ENCODE measurements at regions not wholly inside any gene's neighbourhood (a gene's known extent, or its start where the extent isn't known, plus 50 kb on each side); places are given as distances from the start of the nearest gene placed in this dataset.
"Not testable (repeated sequence)": the region's sequence is repeated elsewhere in the genome, so short reads cannot be mapped to it uniquely, and the experiment has no call there.

GRCh38 chr2:8592736-8593135 lies 89.1 kb upstream of the ID2 start:
- Histone ChIP-seq H3K4me3 (ENCODE audit: insufficient read depth, low read depth, low read length) (no peak overlapping the region), H3K27me3 (ENCODE audit: control insufficient read depth, insufficient read depth, low read length) (no peaks in the 10 kb centered on the region), H3K36me3 (replicated peaks; ENCODE audit: control insufficient read depth, insufficient read depth, low read length) (no peaks in the 10 kb centered on the region)
- DNase-seq: no peak

GRCh38 chr2:8593243-8593642 lies 88.6 kb upstream of the ID2 start:
- H3K27me3 ChIP-seq (ENCODE audit: control insufficient read depth, insufficient read depth, low read length): no peaks in the 10 kb centered on the region
- no peak for DNase-seq
- no peaks in the 10 kb centered on the region for H3K36me3 ChIP-seq (replicated peaks; ENCODE audit: control insufficient read depth, insufficient read depth, low read length)
- no peak overlapping the region for H3K4me3 ChIP-seq (ENCODE audit: insufficient read depth, low read depth, low read length)

GRCh38 chr2:8594731-8595427 lies 87.0 kb upstream of the ID2 start:
- Histone ChIP-seq H3K27me3 (ENCODE audit: control insufficient read depth, insufficient read depth, low read length) (no peaks in the 10 kb centered on the region), H3K4me3 (ENCODE audit: insufficient read depth, low read depth, low read length) (no peak overlapping the region), H3K36me3 (replicated peaks; ENCODE audit: control insufficient read depth, insufficient read depth, low read length) (no peaks in the 10 kb centered on the region)
- no peak for DNase-seq

GRCh38 chr2:8595428-8595805 lies 86.4 kb upstream of the ID2 start:
- DNase-seq: no peak
- Histone ChIP-seq H3K36me3 (replicated peaks; ENCODE audit: control insufficient read depth, insufficient read depth, low read length) (no peaks in the 10 kb centered on the region), H3K27me3 (ENCODE audit: control insufficient read depth, insufficient read depth, low read length) (no peaks in the 10 kb centered on the region), H3K4me3 (ENCODE audit: insufficient read depth, low read depth, low read length) (no peak overlapping the region)

- H3K4me3 ChIP-seq (ENCODE audit: insufficient read depth, low read depth, low read length): no peak overlapping the region
- no peaks in the 10 kb centered on the region for H3K36me3 ChIP-seq (replicated peaks; ENCODE audit: control insufficient read depth, insufficient read depth, low read length)
- no peak for DNase-seq
- H3K27me3 ChIP-seq (ENCODE audit: control insufficient read depth, insufficient read depth, low read length): no peaks in the 10 kb centered on the region
Measured at GRCh38 chr2:8595811-8596600, 85.8 kb upstream of the ID2 start.

- no peak overlapping the region for H3K4me3 ChIP-seq (ENCODE audit: insufficient read depth, low read depth, low read length)
Measured at GRCh38 chr2:8597094-8597493, 84.8 kb upstream of the ID2 start.

GRCh38 chr2:8597559-8598225 lies 84.2 kb upstream of the ID2 start:
- Histone ChIP-seq H3K36me3 (replicated peaks; ENCODE audit: control insufficient read depth, insufficient read depth, low read length) (no peaks in the 10 kb centered on the region), H3K4me3 (ENCODE audit: insufficient read depth, low read depth, low read length) (no peak overlapping the region), H3K27me3 (ENCODE audit: control insufficient read depth, insufficient read depth, low read length) (no peaks in the 10 kb centered on the region)
- DNase-seq: no peak

More at GRCh38 chr2:8597094-8597493, 84.8 kb upstream of the ID2 start:
- H3K36me3 ChIP-seq (replicated peaks; ENCODE audit: control insufficient read depth, insufficient read depth, low read length): no peaks in the 10 kb centered on the region
- no peaks in the 10 kb centered on the region for H3K27me3 ChIP-seq (ENCODE audit: control insufficient read depth, insufficient read depth, low read length)
- DNase-seq: no peak

GRCh38 chr2:8598295-8599165 lies 83.3 kb upstream of the ID2 start:
- no peak overlapping the region for H3K4me3 ChIP-seq (ENCODE audit: insufficient read depth, low read depth, low read length)
- DNase-seq: no peak
- H3K36me3 ChIP-seq (replicated peaks; ENCODE audit: control insufficient read depth, insufficient read depth, low read length): no peaks in the 10 kb centered on the region
- H3K27me3 ChIP-seq (ENCODE audit: control insufficient read depth, insufficient read depth, low read length): no peaks in the 10 kb centered on the region

DNA sequence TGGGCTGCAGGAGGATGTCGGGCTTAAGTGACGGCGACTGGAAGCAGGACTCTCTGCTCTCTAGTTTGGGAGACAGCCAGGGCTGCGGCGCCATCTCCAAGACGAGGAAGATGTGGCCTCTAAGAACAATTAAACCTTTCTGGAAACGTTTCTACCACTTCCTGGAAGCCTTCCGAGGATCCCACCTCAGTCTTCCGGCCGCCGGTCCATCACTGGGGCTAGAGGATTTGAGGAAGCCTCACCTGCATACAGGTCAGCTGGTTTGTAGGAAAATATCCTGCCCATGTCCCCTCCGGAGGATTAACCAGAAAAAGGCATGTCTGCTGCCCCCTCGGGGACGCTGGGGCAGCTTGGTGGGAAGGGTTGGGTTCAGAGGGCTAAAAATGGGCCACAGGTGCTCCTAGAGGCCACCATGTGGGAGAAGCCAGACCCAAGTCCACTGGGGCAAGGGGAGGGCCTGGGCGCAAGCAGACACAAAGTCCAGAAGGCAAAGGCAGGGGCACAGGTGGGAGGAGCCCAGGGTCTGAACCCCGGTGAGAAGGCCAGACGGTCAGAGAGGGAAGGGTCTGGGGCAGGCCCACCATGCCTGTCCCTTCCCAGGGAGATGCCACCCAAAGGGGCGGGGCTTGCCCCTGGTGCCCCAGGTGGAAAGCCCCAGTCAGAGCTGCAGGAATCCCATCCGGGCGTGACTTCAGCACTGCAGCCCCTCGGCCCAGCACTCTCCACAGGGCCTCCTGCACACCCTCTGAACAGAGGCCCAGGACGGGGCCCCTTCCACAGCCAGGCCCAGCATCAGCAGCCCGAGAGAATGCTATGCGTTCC lies 82.2 kb upstream of the ID2 start:
- Histone ChIP-seq H3K36me3 (replicated peaks; ENCODE audit: control insufficient read depth, insufficient read depth, low read length) (no peaks in the 10 kb centered on the region), H3K27me3 (ENCODE audit: control insufficient read depth, insufficient read depth, low read length) (no peaks in the 10 kb centered on the region), H3K4me3 (ENCODE audit: insufficient read depth, low read depth, low read length) (no peak overlapping the region)
- no peak for DNase-seq

DNA sequence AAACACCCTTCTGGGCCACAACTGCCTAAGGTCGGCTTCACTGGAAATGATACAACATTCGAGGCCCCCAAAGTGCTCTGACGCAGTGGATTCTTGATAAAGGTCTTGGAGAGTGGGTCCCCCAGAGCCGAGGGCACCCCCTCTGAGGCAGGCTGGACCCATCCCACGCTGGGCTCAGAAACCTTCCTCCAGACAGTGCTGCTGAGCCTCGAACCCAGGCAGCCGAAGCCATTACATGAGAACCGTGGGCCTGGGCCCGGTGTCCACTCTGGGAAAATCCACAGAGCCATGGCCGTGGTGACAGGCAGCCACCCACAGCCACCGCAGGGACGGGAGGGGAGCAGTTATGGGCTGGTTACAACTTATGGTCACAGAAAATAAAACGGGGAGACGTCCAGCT lies 81.4 kb upstream of the ID2 start:
- Histone ChIP-seq H3K36me3 (replicated peaks; ENCODE audit: control insufficient read depth, insufficient read depth, low read length) (no peaks in the 10 kb centered on the region), H3K27me3 (ENCODE audit: control insufficient read depth, insufficient read depth, low read length) (no peaks in the 10 kb centered on the region), H3K4me3 (ENCODE audit: insufficient read depth, low read depth, low read length) (no peak overlapping the region)
- DNase-seq: no peak

GRCh38 chr2:8602809-8603208 lies 79.0 kb upstream of the ID2 start:
- Histone ChIP-seq H3K27me3 (ENCODE audit: control insufficient read depth, insufficient read depth, low read length) (peaks cover 6% of the 10 kb centered on the region; the same call in 1 of the 2 replicates), H3K4me3 (ENCODE audit: insufficient read depth, low read depth, low read length) (no peak overlapping the region), H3K36me3 (replicated peaks; ENCODE audit: control insufficient read depth, insufficient read depth, low read length) (no peaks in the 10 kb centered on the region)
- DNase-seq: no peak

DNA sequence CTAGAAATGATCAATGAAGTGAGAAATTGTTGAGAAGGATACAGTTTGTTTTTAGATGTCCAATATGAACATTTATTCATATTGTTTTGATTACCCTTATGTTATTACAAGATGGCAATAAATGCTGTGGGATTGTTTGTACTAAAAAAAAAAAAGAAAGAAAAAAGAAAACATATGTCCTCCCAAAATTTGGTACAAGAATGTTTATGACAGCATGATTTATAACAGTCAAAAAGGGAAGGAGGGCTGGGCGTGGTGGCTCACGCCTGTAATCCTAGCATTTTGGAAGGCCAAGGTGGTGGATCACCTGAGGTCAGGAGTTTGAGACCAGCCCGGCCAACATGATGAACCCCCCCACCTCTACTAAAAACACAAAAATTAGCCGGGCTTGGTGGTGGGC lies 78.5 kb upstream of the ID2 start:
- H3K27me3 ChIP-seq (ENCODE audit: control insufficient read depth, insufficient read depth, low read length); H3K4me3 ChIP-seq (ENCODE audit: insufficient read depth, low read depth, low read length); DNase-seq; H3K36me3 ChIP-seq (replicated peaks; ENCODE audit: control insufficient read depth, insufficient read depth, low read length): not testable (repeated sequence)

- peaks cover 6% of the 10 kb centered on the region; the same call in 1 of the 2 replicates for H3K27me3 ChIP-seq (ENCODE audit: control insufficient read depth, insufficient read depth, low read length)
- no peak overlapping the region for H3K4me3 ChIP-seq (ENCODE audit: insufficient read depth, low read depth, low read length)
- no peak for DNase-seq
- H3K36me3 ChIP-seq (replicated peaks; ENCODE audit: control insufficient read depth, insufficient read depth, low read length): no peaks in the 10 kb centered on the region
Measured at GRCh38 chr2:8604262-8604661, 77.6 kb upstream of the ID2 start.
